Caki2 (cell line): ENCODE measurements at regions not wholly inside any gene's neighbourhood (a gene's known extent, or its start where the extent isn't known, plus 50 kb on each side); places are given as distances from the start of the nearest gene placed in this dataset.
"Not testable (repeated sequence)": the region's sequence is repeated elsewhere in the genome, so short reads cannot be mapped to it uniquely, and the experiment has no call there.

ENCODE experiments used
- DNase-seq: peaks from one replicate; pipeline ENCODE4 v3.0.0-alpha.2; 2015; ENCODE audit warnings: low read depth
- in situ Hi-C: cut with HindIII; loops from 2 replicates; pipeline ENCODE4 v1.10.0; 2016; ENCODE audit warnings: low sequenced_read_pairs, low pct_unique_long_range_greater_than_20kb, mixed read lengths

- in situ Hi-C loops: no loop called here
These were observed 136.6 kb upstream of the SHH start for GRCh38 chr7:155948845-155949244.

GRCh38 chr7:155948423-155948822, 136.2 kb upstream of the SHH start:
- in situ Hi-C loops: no loop called here

More at GRCh38 chr7:155948845-155949244, 136.6 kb upstream of the SHH start:
- no peak for DNase-seq

GRCh38 chr7:155947051-155947450, 134.8 kb upstream of the SHH start:
- in situ Hi-C loops: no loop called here
- peak; percentile 33 for DNase-seq

More at GRCh38 chr7:155948423-155948822, 136.2 kb upstream of the SHH start:
- no peak for DNase-seq

- no peak for DNase-seq
- in situ Hi-C loops: no loop called here
These were observed 133.5 kb upstream of the SHH start for GRCh38 chr7:155945670-155946325.

- in situ Hi-C loops: no loop called here
- DNase-seq: no peak
These were observed 132.6 kb upstream of the SHH start for GRCh38 chr7:155944901-155945300.

GRCh38 chr7:155943251-155943899, 131.1 kb upstream of the SHH start:
- no peak for DNase-seq
- in situ Hi-C loops: no loop called here

- DNase-seq: no peak
- in situ Hi-C loops: no loop called here
These were observed 130.1 kb upstream of the SHH start for GRCh38 chr7:155942226-155942950.

GRCh38 chr7:155941688-155942087, 129.4 kb upstream of the SHH start:
- DNase-seq: no peak
- in situ Hi-C loops: no loop called here

GRCh38 chr7:155939350-155939749, 127.1 kb upstream of the SHH start:
- DNase-seq: no peak
- in situ Hi-C loops: no loop called here

GRCh38 chr7:155938129-155938528, 125.9 kb upstream of the SHH start:
- in situ Hi-C loops: no loop called here
- no peak for DNase-seq

- in situ Hi-C loops: no loop called here
- DNase-seq: no peak
These were observed 123.5 kb upstream of the SHH start for GRCh38 chr7:155935726-155936125.

- in situ Hi-C loops: no loop called here
- no peak for DNase-seq
These were observed 122.8 kb upstream of the SHH start for GRCh38 chr7:155935005-155935557.

- in situ Hi-C loops, DNase-seq: not testable (repeated sequence)
These were observed 120.1 kb upstream of the SHH start for GRCh38 chr7:155932324-155932723.

GRCh38 chr7:155931396-155932085, 119.3 kb upstream of the SHH start:
- in situ Hi-C loops: no loop called here
- DNase-seq: no peak

- DNase-seq: no peak
- in situ Hi-C loops: no loop called here
These were observed 118.3 kb upstream of the SHH start for GRCh38 chr7:155930527-155930926.

- in situ Hi-C loops: no loop called here
These were observed 117.8 kb upstream of the SHH start for GRCh38 chr7:155930061-155930460.

GRCh38 chr7:155928583-155928982, 116.3 kb upstream of the SHH start:
- in situ Hi-C loops: no loop called here
- no peak for DNase-seq

More at GRCh38 chr7:155930061-155930460, 117.8 kb upstream of the SHH start:
- no peak for DNase-seq

GRCh38 chr7:155927905-155928304, 115.6 kb upstream of the SHH start:
- DNase-seq: no peak
- in situ Hi-C loops: no loop called here

- in situ Hi-C loops: no loop called here
- DNase-seq: no peak
These were observed 113.4 kb upstream of the SHH start for GRCh38 chr7:155925682-155926081.
